NCI-H748 treated with DMSO at 0.1 percent for 48 hours (cell line): ENCODE measurements at regions not wholly inside any gene's neighbourhood (a gene's known extent, or its start where the extent isn't known, plus 50 kb on each side); places are given as distances from the start of the nearest gene placed in this dataset.
"Not testable (repeated sequence)": the region's sequence is repeated elsewhere in the genome, so short reads cannot be mapped to it uniquely, and the experiment has no call there.

Experiments used
- DNase-seq: peaks from one replicate; lab custom pipeline; 2025; lab: John Stamatoyannopoulos, UW

GRCh38 chr9:90741036-90741435, 60.6 kb upstream of the SYK start:
- DNase-seq = no peak

GRCh38 chr9:90737742-90738141, 63.9 kb upstream of the SYK start:
- no peak for DNase-seq

- peak; percentile 27 for DNase-seq
Observed at GRCh38 chr9:90735952-90736351, 65.7 kb upstream of the SYK start.

- no peak for DNase-seq
Observed at GRCh38 chr9:90734631-90735030, 67.0 kb upstream of the SYK start.

DNA sequence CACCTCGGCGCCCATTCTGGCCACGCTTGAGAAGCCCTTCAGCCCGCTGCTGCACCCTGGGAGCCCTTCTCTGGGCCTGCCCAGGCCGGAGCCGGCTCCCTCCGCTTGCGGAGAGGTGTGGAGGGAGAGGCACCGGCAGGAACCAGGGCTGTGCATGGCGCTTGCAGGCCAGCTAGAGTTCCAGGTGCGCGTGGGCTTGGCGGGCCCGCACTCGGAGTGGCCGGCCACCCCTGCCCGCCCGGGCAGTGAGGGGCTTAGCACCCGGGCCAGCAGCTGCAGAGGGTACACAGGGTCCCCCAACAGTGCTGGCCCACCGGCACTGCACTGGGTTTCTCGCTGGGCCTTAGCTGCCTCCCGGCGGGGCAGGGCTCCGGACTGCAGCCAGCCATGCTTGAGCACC, 72.3 kb upstream of the SYK start:
- no peak for DNase-seq

DNA sequence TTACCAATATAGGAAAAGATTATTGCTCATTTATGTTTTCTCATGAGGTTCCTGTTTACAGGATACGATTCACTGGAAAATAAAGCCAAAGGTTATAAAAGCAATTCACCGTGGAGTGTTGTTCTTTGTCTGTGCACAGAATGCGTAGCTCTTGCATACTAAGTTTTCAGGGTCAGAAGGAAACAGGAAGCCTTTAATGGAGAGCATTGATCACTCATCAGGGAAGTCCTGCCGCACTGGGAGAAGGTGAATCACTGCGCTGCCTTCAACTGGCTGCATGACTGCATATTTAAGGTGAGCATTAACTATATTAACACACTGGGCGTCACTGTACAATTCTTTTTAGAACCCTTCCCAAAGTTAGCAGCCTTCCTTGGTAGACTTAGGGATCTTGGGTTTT, 74.1 kb upstream of the SYK start:
- no peak for DNase-seq

DNA sequence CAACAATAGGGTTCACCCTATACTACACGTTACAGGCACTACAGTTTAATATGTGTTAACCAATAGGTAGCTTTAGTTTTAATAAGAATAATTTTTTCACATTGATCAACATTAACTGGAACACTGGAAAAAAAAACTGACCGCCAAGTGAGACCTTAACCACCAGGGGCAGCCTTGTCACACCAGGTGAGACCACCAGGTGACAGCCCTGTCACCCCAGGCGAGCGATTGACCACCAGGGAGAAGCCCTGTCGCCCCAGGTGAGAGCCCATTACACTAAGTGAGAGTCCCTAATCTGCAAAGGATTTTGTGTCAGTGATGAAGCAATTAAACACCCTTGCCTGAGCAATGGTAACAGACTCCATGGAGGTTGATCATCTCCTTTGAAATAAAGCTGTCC, 75.4 kb upstream of the SYK start:
- no peak for DNase-seq

DNA sequence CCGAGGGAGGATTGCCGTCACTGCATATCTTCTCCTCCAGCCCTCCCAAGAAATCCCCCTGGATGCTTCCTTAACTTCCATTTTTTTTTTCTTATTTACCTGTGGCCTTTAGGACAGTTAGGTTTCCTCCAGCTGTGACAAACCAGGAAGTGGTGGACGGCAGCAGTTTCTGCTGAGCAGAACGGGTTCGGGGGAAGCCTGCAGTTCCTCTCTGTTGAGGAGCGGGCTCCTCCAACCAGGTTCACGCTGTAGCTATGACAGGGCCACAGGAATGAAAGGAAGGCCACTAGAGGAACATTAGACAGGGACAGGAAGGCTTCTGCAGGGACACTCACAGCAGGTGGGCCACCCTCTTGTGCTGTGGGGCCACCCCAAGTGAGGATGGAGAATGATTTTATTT, 76.7 kb upstream of the SYK start:
- no peak for DNase-seq

GRCh38 chr9:90724112-90724511, 77.5 kb upstream of the SYK start:
- no peak for DNase-seq

- DNase-seq = no peak
Observed at GRCh38 chr9:90722071-90722470, 79.4 kb upstream of the DIRAS2 start.

- DNase-seq = no peak
Observed at GRCh38 chr9:90720621-90721265, 78.1 kb upstream of the DIRAS2 start.

GRCh38 chr9:90706230-90706629, 63.6 kb upstream of the DIRAS2 start:
- DNase-seq = no peak

DNA sequence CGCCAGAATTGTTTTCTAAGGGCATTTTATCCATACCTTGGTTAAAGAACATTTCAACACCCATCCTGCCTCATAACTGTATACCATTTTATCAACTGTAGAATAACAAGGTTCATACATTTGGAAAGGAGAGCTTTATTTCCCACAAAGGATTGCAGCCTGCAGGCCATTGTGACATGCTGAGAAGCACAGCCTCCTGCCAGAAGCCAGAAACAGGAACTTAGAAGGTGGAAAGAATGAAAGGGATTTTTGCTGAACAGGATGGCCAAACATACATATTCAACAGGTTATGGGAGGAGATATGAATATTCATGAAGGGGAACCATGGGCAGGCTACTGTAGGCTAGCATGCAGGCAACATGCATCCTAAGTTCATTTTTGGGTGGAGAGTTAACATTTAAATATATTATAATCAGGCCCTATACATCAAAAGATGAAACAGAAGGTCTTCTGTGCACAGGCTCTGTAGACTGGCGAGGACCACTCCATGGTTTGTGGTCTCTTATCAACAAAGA, 59.9 kb upstream of the DIRAS2 start:
- no peak for DNase-seq

DNA sequence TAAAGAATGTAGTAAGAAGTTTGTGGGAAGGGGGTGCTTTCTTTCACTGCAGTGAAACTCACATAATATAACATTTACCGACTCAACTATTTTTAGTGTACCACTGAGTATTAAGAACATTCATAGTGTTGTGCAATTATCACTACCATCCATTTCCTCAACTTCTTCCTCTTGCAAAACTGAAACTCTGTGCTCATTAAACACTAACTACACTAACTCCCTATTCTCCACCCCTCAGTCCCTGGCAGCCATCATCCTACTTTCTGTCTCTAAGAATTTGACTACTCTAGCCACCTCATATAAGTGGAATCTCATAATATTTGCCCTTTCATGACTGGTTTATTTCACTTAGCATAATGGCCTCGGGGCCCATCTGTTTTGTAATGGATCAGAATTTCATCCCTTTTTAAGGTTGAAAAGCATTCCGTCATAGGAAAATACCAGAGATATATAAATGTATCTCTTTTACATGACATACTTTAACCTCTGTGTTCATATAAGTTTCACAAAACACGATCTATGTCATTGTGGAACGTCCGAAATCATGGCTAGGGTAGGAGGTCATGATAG, 56.3 kb upstream of the DIRAS2 start:
- DNase-seq = no peak

DNA sequence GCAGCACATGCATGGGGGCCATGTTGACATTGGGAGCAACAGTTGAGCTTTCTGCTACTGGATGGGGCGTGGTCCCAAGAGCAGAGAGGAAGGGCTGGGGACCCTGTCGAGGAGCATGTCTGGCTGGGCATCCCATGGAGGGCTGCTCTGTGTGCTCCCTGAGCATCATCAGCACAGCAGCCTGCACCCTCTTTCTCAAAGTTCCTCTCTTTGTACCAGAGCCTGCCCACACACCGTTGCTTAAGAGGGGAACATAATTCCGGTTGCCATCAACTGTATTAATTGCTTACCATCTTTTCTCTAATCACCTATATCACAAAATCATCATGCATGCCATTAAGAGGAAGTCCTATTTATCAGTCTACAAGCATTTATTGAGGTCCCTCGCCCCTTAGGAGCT, 55.2 kb upstream of the DIRAS2 start:
- DNase-seq = no peak

GRCh38 chr9:90694187-90694586, 51.6 kb upstream of the DIRAS2 start:
- not testable (repeated sequence) for DNase-seq
